ENCODE measurements at regions not wholly inside any gene's neighbourhood (a gene's known extent, or its start where the extent isn't known, plus 50 kb on each side); places are given as distances from the start of the nearest gene placed in this dataset.

GRCh38 chr18:39105104-39105503, 1539.5 kb upstream of the CELF4 start:
- Histone ChIP-seq H3K9ac (replicated peaks; ENCODE audit: extremely low read depth, insufficient read depth, low read length) (no peak overlapping the region), H3K27ac (ENCODE audit: insufficient read depth, low read depth, low read length) (no peak overlapping the region), H3K79me2 (ENCODE audit: control insufficient read depth, insufficient read depth, low read length) (no peaks in the 10 kb centered on the region), H3K9me3 (replicated peaks; ENCODE audit: control insufficient read depth, insufficient read depth, low read length) (no peaks in the 10 kb centered on the region), H3K27me3 (ENCODE audit: control insufficient read depth in 2 of 2, insufficient read depth in 2 of 2, low read length in 2 of 2) (no peaks in the 10 kb centered on the region), H3K36me3 (ENCODE audit: control insufficient read depth in 2 of 2, extremely low read depth in 1 of 2, insufficient read depth in 2 of 2, low read length in 2 of 2) (no peaks in the 10 kb centered on the region), H3K4me1 (ENCODE audit: control insufficient read depth, extremely low read depth, insufficient read depth, low read length) (no peaks in the 10 kb centered on the region), H3K4me2 (ENCODE audit: insufficient read depth, low read length) (no peak overlapping the region), H3K9me1 (replicated peaks; ENCODE audit: control insufficient read depth, extremely low read depth, insufficient read depth, low read length) (no peaks in the 10 kb centered on the region), H2AFZ (ENCODE audit: low read depth, low read length) (no peak overlapping the region), H3K4me3 (replicated peaks in 1 of 3; ENCODE audit: insufficient read depth in 1 of 3, low read depth in 1 of 3, low read length in 3 of 3) (no peak overlapping the region), H4K20me1 (replicated peaks; ENCODE audit: control insufficient read depth, extremely low read depth, insufficient read depth, low read length) (no peaks in the 10 kb centered on the region)
- ChIA-PET CTCF (no interaction called here), POLR2A (no interaction called here)
- dilution Hi-C loops (cut with MboI; ENCODE audit: extremely low pct_ligation_motif_present, low sequenced_read_pairs) (no loop called here), intact Hi-C loops (cut with micrococcal nuclease) (no loop called here)
- DNase-seq (ENCODE audit: low read depth, low spot score) (no peak), FAIRE-seq (no peak)
- TF ChIP-seq POLR2AphosphoS5 (IDR thresholded peaks at IDR 0.05; ENCODE audit: insufficient read depth, low read depth, low read length) (no peak), CTCF (IDR thresholded peaks at IDR 0.05; ENCODE audit: extremely low read depth in 1 of 2, insufficient read depth in 1 of 2, low read depth in 1 of 2, low read length in 2 of 2) (no peak), JUN (IDR thresholded peaks at IDR 0.05; ENCODE audit: borderline replicate concordance, insufficient read depth, insufficient read length, low read depth) (no peak), GATA2 (IDR thresholded peaks at IDR 0.05; ENCODE audit: insufficient read depth, insufficient read length, low read depth, low read length) (no peak), POLR2A (IDR thresholded peaks at IDR 0.05; ENCODE audit: low read depth, low read length) (no peak), MAX (IDR thresholded peaks at IDR 0.05; ENCODE audit: insufficient read depth, insufficient read length) (no peak), MYC (IDR thresholded peaks at IDR 0.05; ENCODE audit: low read depth, low read length) (no peak), FOS (IDR thresholded peaks at IDR 0.05; ENCODE audit: borderline replicate concordance, insufficient read depth, low read length) (no peak), EZH2 (IDR thresholded peaks at IDR 0.05; ENCODE audit: borderline replicate concordance, low read depth, low read length, severe bottlenecking) (no peak)
- no TSS peak for BruUV-seq (replicated peaks)

Measured in endothelial cell of umbilical vein (primary cell).